ENCODE measurements at regions not wholly inside any gene's neighbourhood (a gene's known extent, or its start where the extent isn't known, plus 50 kb on each side); places are given as distances from the start of the nearest gene placed in this dataset.

DNA sequence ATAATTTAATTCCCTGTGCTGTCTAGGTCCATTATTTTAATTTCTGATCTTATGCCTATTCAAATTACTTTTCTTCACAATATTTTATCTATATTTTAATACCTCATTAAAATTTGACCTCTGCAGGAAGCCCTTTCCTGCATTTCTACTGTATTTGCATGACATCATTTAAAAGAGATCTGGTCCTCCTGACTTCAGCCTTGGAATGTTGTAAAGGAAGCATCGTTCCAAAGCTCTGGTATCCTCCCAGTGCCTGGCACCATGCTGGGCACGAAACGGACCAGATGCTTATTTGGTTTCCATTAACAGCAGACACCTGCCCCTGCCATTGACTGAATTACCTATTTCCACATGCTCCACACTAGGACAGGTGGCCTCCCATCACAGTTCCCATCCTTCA is 247.5 kb downstream of the KLF6 start:
- peak; percentile 23 for DNase-seq

- no peak for DNase-seq
These were observed 250.0 kb downstream of the KLF6 start for GRCh38 chr10:3535001-3535400.

DNA sequence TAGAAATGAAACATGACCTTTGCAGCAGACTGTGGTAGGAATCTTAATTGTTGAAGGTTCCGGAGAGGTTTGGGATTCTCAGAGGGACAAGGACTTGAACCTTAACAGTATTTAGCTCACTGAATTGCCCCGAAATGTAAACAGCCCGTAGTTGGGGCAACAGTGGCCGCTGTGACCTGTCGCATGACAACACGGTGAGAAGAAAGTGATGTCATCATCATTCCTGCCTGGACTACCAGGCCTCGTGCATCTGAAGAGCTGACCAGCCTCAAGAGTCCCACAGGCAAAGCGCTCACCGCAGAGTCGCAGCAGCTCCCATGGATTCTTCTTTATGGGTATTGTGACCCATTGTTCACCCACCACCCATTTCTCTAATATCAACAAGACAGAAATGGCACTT is 250.6 kb downstream of the KLF6 start:
- DNase-seq, result no peak

DNA sequence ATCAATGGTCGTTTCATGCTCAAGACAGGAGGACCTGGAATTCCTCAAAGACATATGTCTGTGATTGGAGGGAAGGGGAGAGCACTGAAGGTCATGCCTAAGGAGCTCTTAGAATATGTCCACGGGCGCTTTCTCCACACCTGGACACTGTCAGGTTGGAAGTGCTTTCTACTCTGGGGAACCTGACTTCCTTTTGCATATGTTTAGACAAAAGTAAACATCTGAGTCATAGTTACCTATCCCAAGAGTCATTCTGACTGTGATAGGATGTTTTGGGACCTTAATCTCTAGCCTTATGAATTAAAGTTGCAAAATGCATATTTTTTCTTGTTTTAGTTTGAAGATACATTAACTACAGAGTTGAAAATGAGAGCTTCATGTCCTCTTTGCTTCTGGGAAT is 251.7 kb downstream of the KLF6 start:
- no peak for DNase-seq

- DNase-seq, result no peak
These were observed 252.4 kb downstream of the KLF6 start for GRCh38 chr10:3532644-3533043.

- no peak for DNase-seq
These were observed 253.3 kb downstream of the KLF6 start for GRCh38 chr10:3531670-3532069.

- no peak for DNase-seq
These were observed 254.0 kb downstream of the KLF6 start for GRCh38 chr10:3530783-3531645.

DNA sequence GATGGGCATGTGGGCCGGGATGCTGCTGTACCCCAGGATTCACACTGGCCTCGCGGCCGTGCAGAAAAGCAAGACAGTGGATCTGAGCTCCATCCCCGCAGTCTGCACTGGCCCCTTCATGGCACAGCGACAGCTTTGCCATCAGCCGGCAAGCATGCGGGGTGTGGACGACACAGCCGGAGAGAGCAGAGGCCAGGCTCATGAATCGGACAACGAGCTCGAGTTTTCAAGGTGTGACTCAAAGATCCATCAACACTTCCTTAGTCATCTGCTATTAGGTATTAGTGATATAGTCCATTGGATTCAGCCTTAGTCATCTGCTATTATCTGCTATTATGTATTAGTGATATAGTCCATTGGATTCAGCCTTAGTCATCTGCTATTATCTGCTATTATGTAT is 254.7 kb downstream of the KLF6 start:
- no peak for DNase-seq

DNA sequence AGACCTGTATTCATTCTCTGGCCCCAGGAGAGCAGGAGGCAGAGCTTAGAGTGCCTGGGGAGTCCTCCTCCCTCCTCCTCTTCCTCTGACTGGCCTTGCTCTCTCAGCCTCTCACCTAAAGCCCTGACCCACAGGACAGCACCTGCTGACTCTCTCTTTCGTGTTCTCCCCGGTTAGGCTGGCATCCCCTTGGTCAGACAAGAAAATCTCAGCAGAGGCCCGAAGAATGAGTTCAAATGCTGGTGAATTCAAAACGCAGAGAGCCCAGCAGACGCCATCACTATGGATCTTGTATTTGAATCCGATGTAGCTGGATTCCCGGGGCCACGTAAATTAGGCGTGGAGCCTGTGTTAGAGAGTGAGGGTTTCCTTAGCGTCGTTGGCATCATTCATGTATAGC is 255.3 kb downstream of the KLF6 start:
- no peak for DNase-seq

- DNase-seq, result no peak
These were observed 256.1 kb downstream of the KLF6 start for GRCh38 chr10:3528823-3529403.

DNA sequence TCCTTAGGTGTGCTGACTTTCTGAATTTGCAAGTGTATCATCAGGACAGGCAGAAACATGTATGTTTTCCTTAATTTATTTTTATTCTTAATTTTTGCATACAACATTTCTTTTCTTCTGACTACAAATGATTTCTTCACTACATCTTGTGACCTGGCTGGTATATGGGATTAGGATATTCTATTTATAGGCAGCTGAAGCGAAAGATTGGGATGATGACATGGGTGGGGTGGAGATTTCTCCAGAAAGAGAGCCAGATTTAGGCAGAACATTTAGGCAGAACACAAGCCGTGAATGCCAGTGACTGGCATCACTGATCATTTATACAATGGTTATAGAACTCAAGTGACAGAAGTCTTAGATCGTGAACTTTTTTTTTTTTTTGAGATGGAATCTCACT is 256.7 kb downstream of the KLF6 start:
- no peak for DNase-seq

DNA sequence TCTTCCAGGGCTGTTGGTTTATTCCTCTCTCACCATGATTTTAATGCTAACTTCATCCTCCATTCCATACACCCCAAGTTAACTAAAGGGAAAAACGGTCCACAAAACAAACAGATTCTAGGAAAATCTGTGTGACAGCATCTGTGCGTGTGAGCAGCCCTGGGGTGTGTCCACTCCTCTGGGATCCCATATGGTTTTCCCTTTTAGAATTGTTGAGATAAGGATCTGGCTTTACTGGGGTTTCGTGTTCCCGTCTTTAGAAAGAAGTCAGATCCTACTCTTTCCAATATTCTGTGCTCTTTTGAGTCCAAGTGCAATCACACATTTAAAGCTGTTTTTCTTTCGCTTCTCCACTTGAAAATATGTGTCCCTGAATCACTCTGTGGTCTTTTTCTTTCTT is 257.1 kb downstream of the KLF6 start:
- no peak for DNase-seq

DNA sequence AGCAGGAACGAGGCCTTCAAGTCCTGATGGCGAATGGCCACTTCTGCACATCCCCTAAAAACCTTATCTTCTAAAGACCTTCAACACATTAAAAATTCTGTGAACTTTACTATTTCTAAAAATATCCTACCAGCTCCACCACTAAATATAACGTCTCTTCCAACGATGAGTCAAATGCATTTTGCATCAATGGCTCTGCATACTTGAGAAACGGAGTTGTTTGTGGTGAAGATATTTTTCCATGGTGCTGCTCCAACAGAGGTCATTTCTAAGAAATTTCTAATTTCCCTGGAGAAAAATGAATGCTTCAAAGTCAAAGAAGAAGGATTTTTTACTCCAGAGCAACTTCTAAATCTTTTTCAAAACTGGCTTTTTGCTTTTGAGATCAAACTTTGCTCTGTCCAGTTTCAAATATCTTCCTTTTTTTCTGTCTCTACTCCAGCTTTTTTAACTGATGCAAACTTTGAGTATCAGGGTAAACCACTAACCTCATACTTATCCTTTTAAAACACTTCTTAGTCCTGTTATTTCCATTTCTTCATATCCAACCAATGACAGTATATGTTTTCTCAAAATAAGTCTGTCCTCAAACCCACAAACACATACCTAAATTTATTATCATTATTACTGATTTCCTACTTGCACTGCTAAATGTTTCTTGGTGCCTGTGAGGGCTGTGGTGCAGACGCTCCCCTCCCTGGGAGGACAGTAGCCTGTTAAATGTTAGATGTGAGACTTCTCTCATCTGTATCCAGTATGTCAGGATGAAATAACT is 258.1 kb downstream of the KLF6 start:
- DNase-seq, result no peak

DNA sequence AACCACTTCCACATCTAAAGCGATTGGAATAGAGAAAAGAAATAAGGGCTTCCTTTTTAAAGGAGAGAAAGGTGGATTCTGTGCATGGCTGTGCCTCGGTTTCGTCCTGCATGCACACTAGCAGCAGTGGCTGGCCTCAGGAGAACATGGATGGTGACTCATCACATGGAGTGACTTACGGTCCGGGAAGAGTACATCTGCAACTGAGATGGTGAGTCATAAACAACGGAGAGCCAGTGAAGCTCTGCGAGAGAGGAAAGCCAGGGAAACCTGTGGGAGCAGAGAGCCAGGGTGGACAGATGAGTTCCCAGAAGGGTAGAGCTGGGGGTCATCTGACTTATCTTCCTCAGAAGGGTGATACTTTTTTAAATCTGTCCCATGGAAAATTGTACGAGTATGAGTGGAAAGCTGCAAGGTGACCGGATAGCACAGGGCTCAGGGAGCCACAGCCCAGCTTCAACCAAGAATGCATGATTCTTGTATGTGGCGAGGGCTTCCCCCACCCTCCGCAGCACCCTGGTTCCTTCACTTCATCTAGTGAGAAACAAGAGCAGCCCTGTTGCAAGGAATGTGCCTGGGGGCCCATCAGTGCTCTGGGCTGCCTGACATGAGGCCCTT is 259.1 kb downstream of the KLF6 start:
- no peak for DNase-seq

DNA sequence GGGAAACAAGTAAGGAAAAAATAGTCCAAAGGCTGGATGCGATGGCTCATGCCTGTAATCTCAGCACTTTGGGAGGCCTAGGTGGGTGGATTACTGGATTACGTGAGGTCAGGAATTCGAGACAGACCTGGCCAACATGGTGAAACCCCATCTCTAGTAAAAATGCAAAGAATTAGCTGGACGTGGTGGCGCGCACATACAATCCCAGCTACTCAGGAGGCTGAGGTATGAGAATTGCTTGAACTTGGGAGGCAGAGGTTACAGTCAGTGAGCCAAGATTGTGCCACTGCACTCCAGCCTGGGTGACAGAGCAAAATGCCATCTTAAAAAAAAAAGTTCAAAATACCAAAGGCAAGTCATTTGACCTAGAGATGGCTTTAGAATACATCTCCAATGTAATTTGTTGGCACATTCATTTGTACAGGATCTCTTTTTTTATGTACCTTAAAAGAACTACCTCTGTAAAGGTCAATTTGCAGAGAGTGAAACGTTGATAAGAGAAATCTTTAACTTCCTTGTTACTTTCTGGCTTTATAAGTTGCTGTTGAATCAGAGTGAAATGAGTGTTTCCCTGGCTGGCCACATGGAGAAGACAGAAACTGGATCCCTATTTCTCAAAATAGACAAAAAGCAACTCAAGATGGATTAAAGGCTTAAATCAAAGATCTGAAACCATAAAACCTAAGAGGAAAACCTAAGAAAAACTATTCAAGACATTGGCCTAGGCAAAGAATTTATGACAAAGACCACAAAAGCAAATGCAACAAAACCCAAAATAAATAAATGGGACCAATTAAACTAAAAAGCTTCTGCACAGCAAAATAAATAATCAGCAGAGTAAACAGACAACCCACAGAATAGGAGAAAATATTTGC is 260.7 kb downstream of the KLF6 start:
- DNase-seq, result no peak

DNA sequence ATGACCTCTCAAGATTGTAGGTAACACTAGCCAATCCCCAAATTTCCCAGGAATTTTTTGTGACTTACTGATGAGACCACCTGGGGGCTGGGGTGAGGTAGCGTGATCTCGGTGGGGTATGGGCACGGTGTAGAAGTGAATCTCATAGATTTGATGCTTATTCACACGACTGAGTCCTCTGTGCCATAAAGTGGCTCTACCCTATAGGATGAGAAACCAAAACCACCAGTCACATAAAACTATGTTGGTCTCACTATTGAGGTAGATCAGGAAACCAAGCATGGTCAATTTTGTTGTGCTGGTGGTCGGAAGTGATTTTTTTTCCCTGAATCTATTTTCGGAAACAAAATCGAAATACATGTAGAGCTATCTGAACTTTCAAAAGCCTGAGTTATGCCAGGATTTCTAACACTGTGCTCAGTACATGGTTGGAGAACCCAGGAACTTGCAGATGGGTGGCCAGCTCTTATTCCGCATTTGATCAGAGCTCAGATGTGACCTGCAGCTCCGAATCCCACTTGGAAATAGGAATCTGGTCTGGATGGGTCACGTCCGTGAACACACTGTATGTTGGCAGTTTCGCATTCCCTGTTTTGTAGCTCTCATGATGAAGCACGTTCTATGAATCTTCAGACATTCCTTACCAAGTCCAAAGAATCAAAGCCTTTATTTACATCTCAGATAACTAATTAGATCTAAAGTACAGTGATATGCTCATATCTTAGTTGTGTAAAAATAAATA is 261.5 kb downstream of the KLF6 start:
- no peak for DNase-seq

- DNase-seq, result no peak
These were observed 268.1 kb downstream of the KLF6 start for GRCh38 chr10:3516923-3517255.

DNA sequence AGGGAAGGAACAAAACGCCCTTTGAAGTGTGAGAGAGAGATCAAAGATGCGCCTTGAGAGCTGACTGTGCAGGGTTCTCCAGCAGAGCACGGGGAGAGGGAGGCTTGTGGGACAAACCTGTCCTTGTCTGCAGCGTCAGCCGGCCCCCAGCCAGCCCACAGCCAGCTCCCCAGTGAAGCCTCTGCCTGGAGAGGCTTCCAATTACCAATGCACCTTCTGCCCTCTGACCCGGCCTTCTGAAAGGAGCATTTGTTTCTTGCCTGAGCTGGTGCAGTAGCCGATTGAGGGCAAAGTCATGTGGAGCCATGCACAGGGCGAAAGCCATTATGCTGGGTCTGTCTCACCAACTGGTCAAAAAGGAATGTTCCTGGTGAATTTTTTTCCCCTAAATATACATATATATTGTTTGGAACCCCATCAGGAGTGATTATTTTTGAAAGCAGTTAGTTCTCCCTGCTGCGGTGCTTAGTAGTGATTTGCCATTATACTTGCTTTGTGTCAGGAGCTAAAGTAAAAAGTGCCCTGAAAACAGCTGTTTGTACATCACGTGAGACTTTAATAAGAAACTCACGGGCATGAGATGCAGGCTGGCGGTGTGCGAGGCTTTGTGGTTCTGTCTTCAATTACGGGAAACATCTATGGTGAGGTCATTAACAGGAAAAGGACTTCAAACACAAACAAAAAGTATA is 268.6 kb downstream of the KLF6 start:
- DNase-seq, result no peak

DNA sequence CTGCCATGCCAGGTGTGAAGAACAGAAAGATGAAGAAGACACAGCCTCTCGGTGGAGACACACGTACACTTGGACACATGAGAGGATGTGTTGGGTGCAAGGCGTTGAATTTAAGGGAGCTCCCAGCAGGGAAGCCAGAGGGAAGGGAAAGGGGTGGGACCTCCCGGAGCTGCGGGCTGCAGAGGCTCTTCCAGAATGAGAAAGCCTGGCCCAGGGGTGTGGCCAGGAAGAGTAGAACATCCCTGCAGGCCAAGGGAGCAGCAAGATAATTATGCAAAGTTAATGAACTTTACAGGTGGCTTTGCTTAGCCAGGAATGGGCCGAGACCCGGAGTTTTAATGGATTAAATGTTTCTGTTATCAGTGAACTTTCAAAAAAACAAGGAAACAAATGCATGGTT is 270.3 kb downstream of the KLF6 start:
- DNase-seq, result no peak

- no peak for DNase-seq
These were observed 272.7 kb downstream of the KLF6 start for GRCh38 chr10:3512263-3512662.

DNA sequence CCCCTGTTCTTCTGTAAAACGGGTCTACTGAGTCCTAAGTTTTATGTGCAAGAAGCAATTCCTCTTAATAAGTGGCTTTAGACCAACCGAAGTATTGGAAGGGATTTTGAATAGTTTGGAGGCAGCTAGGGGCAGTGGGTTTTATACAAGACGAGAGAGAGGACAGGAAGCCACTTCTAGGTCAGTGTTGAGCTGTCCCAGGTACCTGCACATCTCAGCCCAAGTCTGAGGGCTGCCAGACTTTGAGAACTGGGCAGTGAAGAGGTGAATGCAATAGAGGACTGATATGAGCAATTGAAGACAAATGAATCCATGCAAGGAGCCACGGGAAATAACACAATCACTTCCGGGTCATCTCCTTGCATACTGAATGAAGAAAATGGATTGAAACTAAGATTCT is 273.5 kb downstream of the KLF6 start:
- no peak for DNase-seq
